Chondrocyte (in vitro differentiated cells): ENCODE measurements at regions not wholly inside any gene's neighbourhood (a gene's known extent, or its start where the extent isn't known, plus 50 kb on each side); places are given as distances from the start of the nearest gene placed in this dataset.

ENCODE experiments used
- DNase-seq: peaks from one replicate; pipeline ENCODE4 v3.0.0; 2021; ENCODE audit warnings: mixed read lengths, low spot score
- H3K27ac Mint-ChIP-seq: one replicate; pipeline ENCODE4 v1.8.0; 2021; ENCODE audit warnings: mild to moderate bottlenecking, moderate library complexity, mixed read lengths; ENCODE audit not compliant: unreplicated experiment
- H3K27me3 Mint-ChIP-seq: 2 replicates; pipeline ENCODE4 v1.8.0; 2021; ENCODE audit warnings: low read depth, mixed read lengths
- H3K36me3 Mint-ChIP-seq: 2 replicates; pipeline ENCODE4 v1.8.0; 2021; ENCODE audit warnings: low read depth, mixed read lengths
- H3K4me1 Mint-ChIP-seq: 2 replicates; pipeline ENCODE4 v1.8.0; 2021; ENCODE audit warnings: low read depth, mild to moderate bottlenecking, mixed read lengths
- H3K4me3 Mint-ChIP-seq: one replicate; pipeline ENCODE4 v1.8.0; 2021; ENCODE audit warnings: mild to moderate bottlenecking, moderate library complexity, mixed read lengths; ENCODE audit not compliant: unreplicated experiment
- H3K9me3 Mint-ChIP-seq: 2 replicates; pipeline ENCODE4 v1.8.0; 2021; ENCODE audit warnings: low read depth, mixed read lengths
- TF ChIP-seq, protein P1 (sequence below): fragments of 200-600 bp; sonication (generic); IDR thresholded peaks from 2 replicates; pipeline ENCODE4 v1.5.0; 2021; ENCODE audit warnings: antibody characterized with exemption, mild to moderate bottlenecking, moderate library complexity

DNA sequence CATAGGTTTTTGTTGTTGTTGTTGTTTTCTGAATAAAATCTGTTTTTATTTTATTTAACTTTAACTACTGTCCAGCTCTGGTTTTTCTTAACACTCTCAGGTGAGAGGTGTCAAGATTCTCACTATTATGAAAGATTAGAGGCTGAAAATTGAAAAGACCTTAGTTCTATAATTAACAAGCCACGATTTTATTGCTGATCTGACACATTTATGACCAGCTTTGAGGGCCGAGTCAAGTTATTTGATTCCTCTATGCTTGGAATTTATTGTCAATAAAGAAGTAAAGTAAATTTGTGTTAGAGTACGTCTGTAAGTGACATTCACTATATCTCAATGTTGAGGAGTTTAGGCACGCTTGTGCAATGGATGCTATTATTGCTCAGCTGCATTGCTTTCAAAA, 808.8 kb downstream of the GALC start:
- Mint-ChIP-seq H3K27me3 (peaks cover under 1% of the 10 kb centered on the region), H3K9me3 (peaks cover under 1% of the 10 kb centered on the region), H3K4me1 (no peaks in the 10 kb centered on the region), H3K4me3 (no peak overlapping the region), H3K36me3 (no peaks in the 10 kb centered on the region), H3K27ac (no peak overlapping the region)
- TF ChIP-seq, protein P1, sequence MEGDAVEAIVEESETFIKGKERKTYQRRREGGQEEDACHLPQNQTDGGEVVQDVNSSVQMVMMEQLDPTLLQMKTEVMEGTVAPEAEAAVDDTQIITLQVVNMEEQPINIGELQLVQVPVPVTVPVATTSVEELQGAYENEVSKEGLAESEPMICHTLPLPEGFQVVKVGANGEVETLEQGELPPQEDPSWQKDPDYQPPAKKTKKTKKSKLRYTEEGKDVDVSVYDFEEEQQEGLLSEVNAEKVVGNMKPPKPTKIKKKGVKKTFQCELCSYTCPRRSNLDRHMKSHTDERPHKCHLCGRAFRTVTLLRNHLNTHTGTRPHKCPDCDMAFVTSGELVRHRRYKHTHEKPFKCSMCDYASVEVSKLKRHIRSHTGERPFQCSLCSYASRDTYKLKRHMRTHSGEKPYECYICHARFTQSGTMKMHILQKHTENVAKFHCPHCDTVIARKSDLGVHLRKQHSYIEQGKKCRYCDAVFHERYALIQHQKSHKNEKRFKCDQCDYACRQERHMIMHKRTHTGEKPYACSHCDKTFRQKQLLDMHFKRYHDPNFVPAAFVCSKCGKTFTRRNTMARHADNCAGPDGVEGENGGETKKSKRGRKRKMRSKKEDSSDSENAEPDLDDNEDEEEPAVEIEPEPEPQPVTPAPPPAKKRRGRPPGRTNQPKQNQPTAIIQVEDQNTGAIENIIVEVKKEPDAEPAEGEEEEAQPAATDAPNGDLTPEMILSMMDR, result no peak
- no peak for DNase-seq

GRCh38 chr14:87181288-87181687, 811.7 kb downstream of the GALC start:
- no peaks in the 10 kb centered on the region for H3K36me3 Mint-ChIP-seq
- H3K27ac Mint-ChIP-seq, result no peak overlapping the region
- H3K4me1 Mint-ChIP-seq, result no peaks in the 10 kb centered on the region
- no peak for DNase-seq
- TF ChIP-seq, protein P1, result no peak
- no peak overlapping the region for H3K4me3 Mint-ChIP-seq
- H3K9me3 Mint-ChIP-seq, result peaks cover 7% of the 10 kb centered on the region
- no peaks in the 10 kb centered on the region for H3K27me3 Mint-ChIP-seq

GRCh38 chr14:87179936-87180335, 813.0 kb downstream of the GALC start:
- TF ChIP-seq, protein P1, result no peak
- Mint-ChIP-seq H3K27ac (no peak overlapping the region), H3K4me1 (no peaks in the 10 kb centered on the region), H3K27me3 (no peaks in the 10 kb centered on the region), H3K4me3 (no peak overlapping the region), H3K36me3 (no peaks in the 10 kb centered on the region), H3K9me3 (peaks cover 7% of the 10 kb centered on the region)
- no peak for DNase-seq

DNA sequence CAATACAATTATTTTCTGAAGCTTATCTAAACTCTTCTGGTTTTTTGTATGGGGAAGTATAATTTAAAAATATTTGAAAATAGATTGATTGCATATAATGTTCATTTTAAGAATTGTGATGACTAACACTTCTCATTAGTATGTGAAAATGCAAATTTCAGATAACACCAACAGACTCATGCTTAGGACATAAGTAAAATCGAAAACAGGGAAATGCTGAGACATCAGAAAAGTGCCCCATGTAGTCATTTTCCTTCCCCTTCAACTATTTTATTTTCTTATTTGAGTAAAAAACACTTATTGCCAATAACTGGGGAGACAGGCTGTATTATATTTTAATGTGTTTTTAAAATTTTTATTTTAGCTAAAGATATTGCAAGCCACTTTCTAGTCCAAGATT, 814.7 kb downstream of the GALC start:
- no peak for DNase-seq
- TF ChIP-seq, protein P1, result no peak
- Mint-ChIP-seq H3K4me1 (no peaks in the 10 kb centered on the region), H3K27me3 (no peaks in the 10 kb centered on the region), H3K36me3 (no peaks in the 10 kb centered on the region), H3K27ac (no peak overlapping the region), H3K4me3 (no peak overlapping the region), H3K9me3 (peaks cover 7% of the 10 kb centered on the region)

DNA sequence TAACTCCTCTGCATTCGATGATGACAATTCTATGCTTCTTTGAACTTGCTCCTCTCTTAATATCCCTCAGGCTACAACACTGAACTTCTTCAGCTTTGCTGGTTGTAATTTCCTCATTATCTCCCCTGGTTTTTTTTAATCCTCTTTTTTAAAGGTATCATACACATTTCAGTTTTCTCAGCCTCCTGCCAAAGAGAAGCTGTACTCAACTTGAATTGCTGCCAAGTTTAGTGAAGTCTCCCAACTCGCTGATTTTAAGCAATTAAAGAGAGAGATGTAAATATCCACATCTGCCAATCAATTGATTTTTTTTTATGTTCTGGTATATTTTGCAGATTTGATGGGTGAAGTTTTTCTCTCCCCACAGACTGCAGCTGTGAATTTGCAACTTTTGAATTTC, 817.8 kb downstream of the GALC start:
- no peak overlapping the region for H3K4me3 Mint-ChIP-seq
- TF ChIP-seq, protein P1, result no peak
- H3K9me3 Mint-ChIP-seq, result peaks cover 7% of the 10 kb centered on the region
- H3K36me3 Mint-ChIP-seq, result no peaks in the 10 kb centered on the region
- no peaks in the 10 kb centered on the region for H3K4me1 Mint-ChIP-seq
- no peak for DNase-seq
- peaks cover 3% of the 10 kb centered on the region for H3K27me3 Mint-ChIP-seq
- H3K27ac Mint-ChIP-seq, result no peak overlapping the region
